Endothelial cell of umbilical vein (primary cell): ENCODE measurements at regions not wholly inside any gene's neighbourhood (a gene's known extent, or its start where the extent isn't known, plus 50 kb on each side); places are given as distances from the start of the nearest gene placed in this dataset.

Source experiments
- BruUV-seq: library from RNA; stranded (reverse); fragments of 400-500 nt; replicated peaks from 2 replicates; lab custom pipeline; 2021; lab: Mats Ljungman, UMichigan
- CTCF ChIA-PET: fragments of 300-600, 350-600 bp; sonication (Branson Sonifier 250); formaldehyde crosslinking; loops from one replicate; lab custom pipeline; 2021; ENCODE audit warnings: antibody characterized with exemption, inconsistent platforms; lab: Charles Lee
- POLR2A ChIA-PET: fragments of 300-600, 350-600 bp; sonication (Branson Sonifier 250); formaldehyde crosslinking; loops from one replicate; lab custom pipeline; 2021; ENCODE audit warnings: antibody characterized with exemption, inconsistent platforms; lab: Charles Lee
- DNase-seq: peaks from one replicate; pipeline ENCODE4 v3.0.0-alpha.2; 2011; ENCODE audit warnings: low read depth, low spot score
- FAIRE-seq: peaks from 2 replicates; lab custom pipeline; 2011; peaks lifted over from hg19 to GRCh38; lab: Jason Lieb, UNC
- H2AFZ ChIP-seq: 2 replicates; pipeline ENCODE4 v1.6.0; 2012; ENCODE audit warnings: low read depth, low read length, control low read depth, inconsistent platforms
- H3K27ac ChIP-seq: 2 replicates; pipeline ENCODE4 v1.5.1; 2011; ENCODE audit warnings: low read depth, mild to moderate bottlenecking, control low read depth, low read length, moderate library complexity; ENCODE audit not compliant: insufficient read depth
- H3K27me3 ChIP-seq, 2 experiments: 2 replicates each; pipeline versions ENCODE4 v1.6.0 to v1.6.1; 2011; ENCODE audit warnings: low read length in 2 of 2, mixed read lengths in 1 of 2; ENCODE audit not compliant: control insufficient read depth in 2 of 2, insufficient read depth in 2 of 2
- H3K36me3 ChIP-seq, 2 experiments: 2 replicates in 1 of 2; 3 replicates in 1 of 2; pipeline ENCODE4 v1.5.1; 2011; ENCODE audit warnings: low read length in 2 of 2, mild to moderate bottlenecking in 1 of 2, moderate library complexity in 1 of 2; ENCODE audit not compliant: control insufficient read depth in 2 of 2, insufficient read depth in 2 of 2; ENCODE audit errors: extremely low read depth in 1 of 2
- H3K4me1 ChIP-seq: 3 replicates; pipeline ENCODE4 v1.5.1; 2011; ENCODE audit warnings: mild to moderate bottlenecking, low read length; ENCODE audit not compliant: control insufficient read depth, insufficient read depth; ENCODE audit errors: extremely low read depth
- H3K4me2 ChIP-seq: 2 replicates; pipeline ENCODE4 v1.6.1; 2011; ENCODE audit warnings: low read length, control low read depth, mixed read lengths; ENCODE audit not compliant: insufficient read depth
- H3K4me3 ChIP-seq, 3 experiments: fragments of 200-600 bp in 1 of 3; sonication (generic), shearing (Covaris generic) in 1 of 3; replicated peaks in 1 of 3; 2 replicates each; pipeline ENCODE4 v1.5.1; 2011 to 2016; ENCODE audit warnings: control low read depth in 3 of 3, low read length in 3 of 3, mild to moderate bottlenecking in 2 of 3, inconsistent platforms in 1 of 3, low read depth in 1 of 3, moderate library complexity in 1 of 3; ENCODE audit not compliant: insufficient read depth in 1 of 3
- H3K79me2 ChIP-seq: 2 replicates; pipeline ENCODE4 v1.6.0; 2012; ENCODE audit warnings: low read length, inconsistent platforms; ENCODE audit not compliant: control insufficient read depth, insufficient read depth
- H3K9ac ChIP-seq: replicated peaks from 2 replicates; pipeline ENCODE3; 2011; ENCODE audit warnings: low read length, control low read depth; ENCODE audit not compliant: insufficient read depth; ENCODE audit errors: extremely low read depth
- H3K9me1 ChIP-seq: replicated peaks from 3 replicates; pipeline ENCODE4 v1.6.0; 2011; ENCODE audit warnings: mild to moderate bottlenecking, low read length; ENCODE audit not compliant: control insufficient read depth, insufficient read depth; ENCODE audit errors: extremely low read depth
- H3K9me3 ChIP-seq: replicated peaks from 2 replicates; pipeline ENCODE4 v1.5.1; 2012; ENCODE audit warnings: low read length, inconsistent platforms; ENCODE audit not compliant: control insufficient read depth, insufficient read depth
- H4K20me1 ChIP-seq: replicated peaks from 2 replicates; pipeline ENCODE3; 2011; ENCODE audit warnings: mild to moderate bottlenecking, low read length; ENCODE audit not compliant: control insufficient read depth, insufficient read depth; ENCODE audit errors: extremely low read depth
- CTCF ChIP-seq, 2 donors: IDR thresholded peaks; 1 replicate in 1 of 2; 2 replicates in 1 of 2; pipeline ENCODE4 v1.5.1; 2011; ENCODE audit warnings: low read length in 2 of 2, mild to moderate bottlenecking in 2 of 2, moderate library complexity in 2 of 2, control low read depth in 1 of 2, inconsistent platforms in 1 of 2, low read depth in 1 of 2; ENCODE audit not compliant: insufficient read depth in 1 of 2; ENCODE audit errors: extremely low read depth in 1 of 2
- EZH2 ChIP-seq: IDR thresholded peaks from 2 replicates; pipeline ENCODE4 v1.6.1; 2012; ENCODE audit warnings: borderline replicate concordance, low read depth, mild to moderate bottlenecking, moderate library complexity, low read length, inconsistent platforms; ENCODE audit not compliant: severe bottlenecking
- FOS ChIP-seq: IDR thresholded peaks from 2 replicates; pipeline ENCODE4 v1.6.1; 2011; ENCODE audit warnings: mild to moderate bottlenecking, low read length, moderate library complexity, borderline replicate concordance; ENCODE audit not compliant: insufficient read depth
- GATA2 ChIP-seq: IDR thresholded peaks from 2 replicates; pipeline ENCODE4 v1.7.0; 2011; ENCODE audit warnings: low read depth, mild to moderate bottlenecking, moderate library complexity, mixed read lengths, low read length; ENCODE audit not compliant: insufficient read length, insufficient read depth
- JUN ChIP-seq: IDR thresholded peaks from 2 replicates; pipeline ENCODE4 v1.6.1; 2011; ENCODE audit warnings: borderline replicate concordance, low read depth; ENCODE audit not compliant: insufficient read length, insufficient read depth
- MAX ChIP-seq: IDR thresholded peaks from 2 replicates; pipeline ENCODE4 v1.6.1; 2011; ENCODE audit not compliant: insufficient read depth, insufficient read length
- MYC ChIP-seq: IDR thresholded peaks from one replicate; pipeline ENCODE4 v1.6.1; 2011; ENCODE audit warnings: mild to moderate bottlenecking, low read depth, low read length
- POLR2A ChIP-seq: IDR thresholded peaks from 2 replicates; pipeline ENCODE4 v1.6.1; 2012; ENCODE audit warnings: low read depth, mild to moderate bottlenecking, control low read depth, low read length
- POLR2AphosphoS5 ChIP-seq: IDR thresholded peaks from 2 replicates; pipeline ENCODE4 v1.6.1; 2012; ENCODE audit warnings: low read depth, mild to moderate bottlenecking, control low read depth, low read length, moderate library complexity; ENCODE audit not compliant: insufficient read depth
- dilution Hi-C: fragments of 300-500 bp; cut with MboI; formaldehyde crosslinking; loops from one replicate; pipeline ENCODE4 v1.15.0; 2019; ENCODE audit warnings: low sequenced_read_pairs; ENCODE audit not compliant: extremely low pct_ligation_motif_present
- intact Hi-C: fragments of 100-400 bp; cut with micrococcal nuclease; formaldehyde crosslinking; loops from one replicate; pipeline ENCODE4 v1.10.0; 2022

GRCh38 chr6:81126150-81126549 lies 626.3 kb downstream of the TENT5A start:
- Histone ChIP-seq H3K9me3 (no peaks in the 10 kb centered on the region), H2AFZ (no peak overlapping the region)
- CTCF ChIA-PET = interaction anchor here (0.8 kb wide), 1 partner anchor 520 kb away, joined by 3 read pairs; no protein-coding TSS in a partner anchor

GRCh38 chr6:81120280-81120679 lies 632.2 kb downstream of the TENT5A start:
- Histone ChIP-seq H4K20me1 (no peaks in the 10 kb centered on the region), H3K9me1 (no peaks in the 10 kb centered on the region), H3K4me3 (no peak overlapping the region), H3K27ac (no peak overlapping the region), H3K4me1 (no peaks in the 10 kb centered on the region), H2AFZ (no peak overlapping the region), H3K4me2 (no peak overlapping the region), H3K9ac (no peak overlapping the region), H3K36me3 (no peaks in the 10 kb centered on the region), H3K9me3 (no peaks in the 10 kb centered on the region), H3K79me2 (no peaks in the 10 kb centered on the region), H3K27me3 (no peaks in the 10 kb centered on the region)
- dilution Hi-C loops = no loop called here
- ChIA-PET CTCF (no interaction called here), POLR2A (no interaction called here)
- BruUV-seq = no TSS peak
- DNase-seq (no peak), FAIRE-seq (no peak)
- TF ChIP-seq MYC (no peak), CTCF (IDR thresholded peaks at IDR 0.05; ENCODE audit: extremely low read depth in 1 of 2, insufficient read depth in 1 of 2, low read depth in 1 of 2, low read length in 2 of 2) (no peak), JUN (no peak), EZH2 (no peak), POLR2AphosphoS5 (no peak), POLR2A (no peak), MAX (no peak), FOS (no peak), GATA2 (no peak)
- intact Hi-C loops = no loop called here

More at GRCh38 chr6:81126150-81126549, 626.3 kb downstream of the TENT5A start:
- H3K9me1 ChIP-seq = no peaks in the 10 kb centered on the region
- no peak overlapping the region for H3K9ac ChIP-seq
- no peak overlapping the region for H3K4me3 ChIP-seq
- no peak overlapping the region for H3K4me2 ChIP-seq
- dilution Hi-C loops = no loop called here
- FAIRE-seq (no peak), DNase-seq (no peak)
- H4K20me1 ChIP-seq = no peaks in the 10 kb centered on the region
- TF ChIP-seq MAX = no peak
- no peak for TF ChIP-seq POLR2A
- no peak overlapping the region for H3K27ac ChIP-seq
- no peaks in the 10 kb centered on the region for H3K36me3 ChIP-seq
- intact Hi-C loops = no loop called here
- no peaks in the 10 kb centered on the region for H3K79me2 ChIP-seq
- POLR2A ChIA-PET = no interaction called here
- no TSS peak for BruUV-seq
- H3K4me1 ChIP-seq = no peaks in the 10 kb centered on the region
- no peaks in the 10 kb centered on the region for H3K27me3 ChIP-seq
